GM12892 (cell line): ENCODE measurements at regions not wholly inside any gene's neighbourhood (a gene's known extent, or its start where the extent isn't known, plus 50 kb on each side); places are given as distances from the start of the nearest gene placed in this dataset.

ENCODE experiments used
- DNase-seq: peaks from one replicate; pipeline ENCODE4 v3.0.0; 2011; ENCODE audit not compliant: insufficient read length
- FAIRE-seq: peaks from 2 replicates; lab custom pipeline; 2011; peaks lifted over from hg19 to GRCh38; lab: Jason Lieb, UNC
- POLR2A ChIP-seq: IDR thresholded peaks from 2 replicates; pipeline ENCODE4 v1.6.1; 2011; ENCODE audit warnings: low read depth, low read length, control low read depth
- POLR2AphosphoS5 ChIP-seq: IDR thresholded peaks from 2 replicates; pipeline ENCODE4 v1.6.1; 2011; ENCODE audit warnings: low read depth, low read length, control low read depth
- TAF1 ChIP-seq: IDR thresholded peaks from 2 replicates; pipeline ENCODE4 v1.6.1; 2011; ENCODE audit warnings: low read depth, mild to moderate bottlenecking, control low read depth, low read length, borderline replicate concordance

GRCh38 chr5:165349735-165350134, 1844.3 kb downstream of the MAT2B start:
- TF ChIP-seq POLR2A: no peak
- TF ChIP-seq TAF1: no peak
- TF ChIP-seq POLR2AphosphoS5: no peak
- DNase-seq (no peak), FAIRE-seq (no peak)

GRCh38 chr5:165351342-165351741, 1845.9 kb downstream of the MAT2B start:
- no peak for FAIRE-seq
- TF ChIP-seq POLR2AphosphoS5 (no peak), POLR2A (no peak), TAF1 (no peak)
- DNase-seq: no peak

GRCh38 chr5:165360366-165360765, 1854.9 kb downstream of the MAT2B start:
- FAIRE-seq (no peak), DNase-seq (no peak)

GRCh38 chr5:165360784-165361542, 1855.5 kb downstream of the MAT2B start:
- FAIRE-seq (no peak), DNase-seq (no peak)
- TF ChIP-seq POLR2AphosphoS5 (no peak), POLR2A (no peak), TAF1 (no peak)

More at GRCh38 chr5:165360366-165360765, 1854.9 kb downstream of the MAT2B start:
- TF ChIP-seq POLR2AphosphoS5 (no peak), POLR2A (no peak), TAF1 (no peak)

DNA sequence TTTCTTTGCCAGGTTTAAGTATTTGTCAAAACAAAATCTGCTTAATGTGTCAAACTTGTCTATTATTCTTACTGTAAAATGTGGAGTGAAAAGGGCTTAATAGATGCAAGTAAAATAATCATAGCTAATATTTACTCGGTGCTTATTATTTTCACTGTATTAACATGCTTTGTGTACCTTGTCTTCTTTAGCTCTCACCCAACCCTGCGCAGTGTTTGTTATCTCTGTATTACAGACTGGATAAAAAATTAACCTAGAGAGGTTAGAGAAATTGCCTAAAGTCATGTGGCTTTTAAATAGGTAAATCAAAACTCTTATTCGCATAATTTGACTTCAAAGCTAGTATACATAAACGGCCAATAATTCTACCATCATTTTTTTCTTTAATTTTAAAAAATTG, 1864.8 kb downstream of the MAT2B start:
- TF ChIP-seq POLR2A (no peak), POLR2AphosphoS5 (no peak), TAF1 (no peak)
- FAIRE-seq (no peak), DNase-seq (no peak)

- no peak for FAIRE-seq
- no peak for DNase-seq
- TF ChIP-seq TAF1: no peak
These were observed 1865.4 kb downstream of the MAT2B start for GRCh38 chr5:165370794-165371193.

DNA sequence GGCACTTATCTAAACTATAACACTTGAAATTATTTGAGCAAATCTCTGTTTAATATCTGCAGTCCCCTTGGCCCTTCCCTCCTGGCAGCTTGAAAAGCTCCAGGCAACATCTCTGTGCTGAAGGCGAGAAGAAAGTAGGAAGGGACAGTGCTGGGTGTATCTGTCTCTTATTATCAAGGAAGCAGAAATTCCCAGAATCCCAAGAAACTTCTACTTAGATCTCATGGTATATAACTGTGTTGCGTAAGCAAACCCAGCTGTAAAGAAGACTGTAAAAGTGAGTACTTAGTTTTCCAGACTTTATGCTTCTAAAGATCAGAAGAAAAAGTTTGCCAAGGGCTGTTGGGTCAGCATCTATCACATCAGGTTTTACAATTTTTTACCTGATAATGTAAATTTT, 1869.8 kb downstream of the MAT2B start:
- DNase-seq: no peak
- no peak for FAIRE-seq
- TF ChIP-seq TAF1 (no peak), POLR2AphosphoS5 (no peak), POLR2A (no peak)

DNA sequence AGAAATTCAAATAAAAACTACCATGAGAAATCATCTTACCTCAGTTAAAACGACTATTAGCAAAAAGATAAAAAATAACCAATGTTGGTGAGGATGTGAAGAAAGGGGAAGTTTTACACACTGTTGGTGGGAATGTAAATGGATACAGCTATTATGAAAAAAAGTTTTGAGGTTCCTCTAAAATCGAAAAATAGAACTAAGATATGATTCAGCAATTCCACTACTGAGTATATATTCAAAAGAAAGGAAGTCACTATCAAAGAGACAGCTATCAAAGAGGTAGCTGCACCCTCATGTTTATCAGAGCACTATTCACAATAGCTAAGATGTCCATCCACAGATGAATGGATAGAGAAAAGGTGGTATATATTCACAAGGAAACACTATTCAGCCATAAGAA, 1888.4 kb downstream of the MAT2B start:
- FAIRE-seq (no peak), DNase-seq (no peak)
- TF ChIP-seq POLR2AphosphoS5 (no peak), POLR2A (no peak), TAF1 (no peak)

DNA sequence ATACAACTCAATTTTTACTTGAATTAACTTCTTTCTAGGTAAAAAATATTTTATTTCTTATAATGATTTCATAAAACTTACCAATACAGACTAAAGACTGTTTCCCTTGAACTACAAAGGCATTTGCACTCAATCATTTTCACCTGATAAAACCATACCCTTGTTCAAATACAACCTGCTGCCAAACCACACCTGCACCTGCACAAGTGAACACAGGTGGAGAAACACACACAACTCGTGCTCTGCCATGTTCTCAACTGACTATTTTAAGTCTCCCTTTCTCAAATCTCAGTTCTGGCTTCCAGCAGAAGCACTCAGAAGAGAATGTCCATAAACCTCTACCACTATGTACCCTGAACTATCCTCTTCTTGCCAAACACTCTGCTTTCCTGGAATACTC, 1892.1 kb downstream of the MAT2B start:
- FAIRE-seq: no peak
- DNase-seq: no peak
- TF ChIP-seq TAF1: no peak

GRCh38 chr5:165400086-165400485, 1894.7 kb downstream of the MAT2B start:
- TF ChIP-seq POLR2AphosphoS5 (no peak), POLR2A (no peak), TAF1 (no peak)
- no peak for FAIRE-seq
- DNase-seq: no peak

- no peak for TF ChIP-seq POLR2A
- TF ChIP-seq POLR2AphosphoS5: no peak
- TF ChIP-seq TAF1: no peak
- FAIRE-seq: no peak
- no peak for DNase-seq
These were observed 1899.5 kb downstream of the MAT2B start for GRCh38 chr5:165404917-165405316.

GRCh38 chr5:165405340-165405739, 1899.9 kb downstream of the MAT2B start:
- DNase-seq: no peak
- no peak for TF ChIP-seq POLR2A
- no peak for TF ChIP-seq POLR2AphosphoS5
- no peak for TF ChIP-seq TAF1
- no peak for FAIRE-seq

GRCh38 chr5:165407352-165407751, 1901.9 kb downstream of the MAT2B start:
- FAIRE-seq (no peak), DNase-seq (no peak)
- no peak for TF ChIP-seq TAF1
- TF ChIP-seq POLR2A: no peak
- TF ChIP-seq POLR2AphosphoS5: no peak
